IMR-90 (cell line): ENCODE measurements at regions not wholly inside any gene's neighbourhood (a gene's known extent, or its start where the extent isn't known, plus 50 kb on each side); places are given as distances from the start of the nearest gene placed in this dataset.
A peak's percentile ranks its signal among the peaks of the same experiment; 100 is the strongest.

Experiments used
- ATAC-seq: fragments of 200-7000 bp; cut with Tn5 transposase; 2 replicates; pipeline ENCODE4 v1.9.1; 2020; ENCODE audit warnings: low read depth, mild to moderate bottlenecking, moderate library complexity
- BruUV-seq: library from RNA; stranded (reverse); fragments of 400-500 nt; replicated peaks from 2 replicates; lab custom pipeline; 2021; lab: Mats Ljungman, UMichigan
- CTCF ChIA-PET: fragments of 300-600 bp; formaldehyde crosslinking; extraction: SDS; loops from one replicate; lab custom pipeline; 2021; ENCODE audit warnings: antibody characterized with exemption; lab: Yijun Ruan, JAX
- POLR2A ChIA-PET: fragments of 300-600 bp; sonication (Branson Sonifier 250); formaldehyde crosslinking; loops from one replicate; lab custom pipeline; 2022; ENCODE audit warnings: antibody characterized with exemption; ENCODE audit not compliant: unreplicated experiment; lab: Charles Lee
- DNase-seq: peaks from one replicate; pipeline ENCODE4 v3.0.0; 2013
- H2AFZ ChIP-seq: replicated peaks from 2 replicates; pipeline ENCODE3; 2013; ENCODE audit warnings: low read length, mild to moderate bottlenecking; ENCODE audit not compliant: poor library complexity
- H2AK5ac ChIP-seq: 2 replicates; pipeline ENCODE4 v1.6.1; 2013; ENCODE audit warnings: low read depth, low read length, inconsistent platforms
- H2AK9ac ChIP-seq: replicated peaks from 2 replicates; pipeline ENCODE3; 2013; ENCODE audit warnings: mild to moderate bottlenecking, low read depth, low read length, moderate library complexity; ENCODE audit not compliant: poor library complexity
- H2BK120ac ChIP-seq: 2 replicates; pipeline ENCODE4 v1.6.1; 2013; ENCODE audit warnings: low read depth, low read length, inconsistent platforms
- H2BK15ac ChIP-seq: 3 replicates; pipeline ENCODE4 v1.6.1; 2013; ENCODE audit warnings: low read depth, low read length, inconsistent platforms
- H2BK20ac ChIP-seq: 2 replicates; pipeline ENCODE4 v1.6.1; 2013; ENCODE audit warnings: low read depth, mild to moderate bottlenecking, inconsistent platforms, low read length, moderate library complexity
- H2BK5ac ChIP-seq: 2 replicates; pipeline ENCODE4 v1.6.1; 2013; ENCODE audit warnings: mild to moderate bottlenecking, low read depth, low read length, inconsistent platforms; ENCODE audit not compliant: poor library complexity, severe bottlenecking
- H3K14ac ChIP-seq: replicated peaks from 2 replicates; pipeline ENCODE4 v1.6.1; 2013; ENCODE audit warnings: low read depth, low read length, inconsistent platforms
- H3K18ac ChIP-seq: 2 replicates; pipeline ENCODE4 v1.6.1; 2013; ENCODE audit warnings: low read depth, low read length, control low read depth
- H3K23ac ChIP-seq: 2 replicates; pipeline ENCODE4 v1.6.1; 2013; ENCODE audit warnings: low read depth, low read length, inconsistent platforms
- H3K27ac ChIP-seq: 2 replicates; pipeline ENCODE4 v1.5.1; 2013; ENCODE audit warnings: mild to moderate bottlenecking, control low read depth, low read length; ENCODE audit not compliant: insufficient read depth
- H3K27me3 ChIP-seq: 2 replicates; pipeline ENCODE4 v1.6.1; 2013; ENCODE audit warnings: low read length; ENCODE audit not compliant: control insufficient read depth, insufficient read depth
- H3K36me3 ChIP-seq: 2 replicates; pipeline ENCODE4 v1.6.1; 2013; ENCODE audit warnings: low read length, mixed read lengths; ENCODE audit not compliant: control insufficient read depth, insufficient read depth
- H3K4ac ChIP-seq: 2 replicates; pipeline ENCODE4 v1.6.1; 2013; ENCODE audit warnings: low read depth, low read length, inconsistent platforms
- H3K4me1 ChIP-seq: 2 replicates; pipeline ENCODE4 v1.6.1; 2013; ENCODE audit warnings: low read length, mixed read lengths; ENCODE audit not compliant: control insufficient read depth, insufficient read depth
- H3K4me2 ChIP-seq: 2 replicates; pipeline ENCODE4 v1.6.1; 2013; ENCODE audit warnings: low read depth, mild to moderate bottlenecking, control low read depth, low read length, moderate library complexity
- H3K4me3 ChIP-seq: 2 replicates; pipeline ENCODE4 v1.5.1; 2013; ENCODE audit warnings: low read depth, mild to moderate bottlenecking, control low read depth, low read length, moderate library complexity; ENCODE audit not compliant: insufficient read depth
- H3K56ac ChIP-seq: 2 replicates; pipeline ENCODE4 v1.6.1; 2013; ENCODE audit warnings: low read length, inconsistent platforms; ENCODE audit not compliant: insufficient read depth; ENCODE audit errors: extremely low read depth
- H3K79me1 ChIP-seq, 2 experiments: 2 replicates each; pipeline ENCODE4 v1.6.1; 2013; ENCODE audit warnings: low read length in 2 of 2, inconsistent platforms in 1 of 2, low read depth in 1 of 2
- H3K9ac ChIP-seq: 2 replicates; pipeline ENCODE4 v1.6.1; 2013; ENCODE audit warnings: low read depth, low read length, control low read depth
- H3K9me1 ChIP-seq: 2 replicates; pipeline ENCODE4 v1.6.1; 2013; ENCODE audit warnings: low read length, inconsistent platforms; ENCODE audit not compliant: insufficient read depth
- H3K9me3 ChIP-seq: 2 replicates; pipeline ENCODE4 v1.6.1; 2013; ENCODE audit warnings: low read length; ENCODE audit not compliant: control insufficient read depth, insufficient read depth
- H4K20me1 ChIP-seq: 2 replicates; pipeline ENCODE4 v1.6.1; 2013; ENCODE audit warnings: low read length, inconsistent platforms; ENCODE audit not compliant: insufficient read depth
- H4K5ac ChIP-seq: 2 replicates; pipeline ENCODE4 v1.6.1; 2013; ENCODE audit warnings: mild to moderate bottlenecking, low read depth, low read length, control low read depth
- H4K8ac ChIP-seq, 2 experiments: 2 replicates each; pipeline ENCODE4 v1.6.1; 2013; ENCODE audit warnings: low read depth in 2 of 2, low read length in 2 of 2, control low read depth in 1 of 2, inconsistent platforms in 1 of 2
- H4K91ac ChIP-seq: 2 replicates; pipeline ENCODE4 v1.6.1; 2013; ENCODE audit warnings: low read depth, low read length, inconsistent platforms; ENCODE audit not compliant: insufficient read depth
- BHLHE40 ChIP-seq: fragments of 150-350 bp; IDR thresholded peaks from 2 replicates; pipeline ENCODE4 v1.6.1; 2016; ENCODE audit warnings: mild to moderate bottlenecking, low read depth, low read length
- CEBPB ChIP-seq: IDR thresholded peaks from 2 replicates; pipeline ENCODE4 v1.6.1; 2012; ENCODE audit warnings: low read depth, low read length, improper control_type of control experiment
- CHD1 ChIP-seq: IDR thresholded peaks from 2 replicates; pipeline ENCODE4 v1.6.1; 2012; ENCODE audit warnings: low read depth, low read length, improper control_type of control experiment
- CTCF ChIP-seq: conservative IDR thresholded peaks from 2 replicates; pipeline ENCODE4 v1.5.1; 2012; ENCODE audit warnings: mild to moderate bottlenecking, low read depth, low read length, improper control_type of control experiment
- ELK1 ChIP-seq: fragments of 150-350 bp; IDR thresholded peaks from 2 replicates; pipeline ENCODE4 v1.6.1; 2016; ENCODE audit warnings: low read depth, mild to moderate bottlenecking, low read length, moderate library complexity, borderline replicate concordance
- FOS ChIP-seq: fragments of 150-350 bp; IDR thresholded peaks from 2 replicates; pipeline ENCODE4 v1.6.1; 2016; ENCODE audit warnings: low read depth, low read length
- MAFK ChIP-seq: IDR thresholded peaks from 2 replicates; pipeline ENCODE4 v1.6.1; 2012; ENCODE audit warnings: low read depth, low read length, improper control_type of control experiment
- MXI1 ChIP-seq: IDR thresholded peaks from 2 replicates; pipeline ENCODE4 v1.6.1; 2012; ENCODE audit warnings: low read depth, mild to moderate bottlenecking, low read length, moderate library complexity, borderline replicate concordance
- NFE2L2 ChIP-seq: fragments of 150-350 bp; IDR thresholded peaks from 2 replicates; pipeline ENCODE4 v1.6.1; 2016; ENCODE audit warnings: low read depth, mild to moderate bottlenecking, low read length
- POLR2A ChIP-seq: IDR thresholded peaks from 2 replicates; pipeline ENCODE4 v1.6.1; 2012; ENCODE audit warnings: mild to moderate bottlenecking, low read depth, low read length
- RAD21 ChIP-seq: IDR thresholded peaks from 2 replicates; pipeline ENCODE4 v1.6.1; 2012; ENCODE audit warnings: low read length, improper control_type of control experiment
- RCOR1 ChIP-seq: IDR thresholded peaks from 2 replicates; pipeline ENCODE4 v1.6.1; 2012; ENCODE audit warnings: mild to moderate bottlenecking, low read length, improper control_type of control experiment; ENCODE audit not compliant: insufficient replicate concordance
- RFX5 ChIP-seq: IDR thresholded peaks from 2 replicates; pipeline ENCODE4 v1.8.0; 2012; ENCODE audit warnings: low read depth, mild to moderate bottlenecking, low read length, moderate library complexity
- SMC3 ChIP-seq: fragments of 150-350 bp; IDR thresholded peaks from 2 replicates; pipeline ENCODE4 v1.6.1; 2016; ENCODE audit warnings: low read depth, mild to moderate bottlenecking, antibody characterized with exemption, low read length, moderate library complexity
- USF2 ChIP-seq: fragments of 150-350 bp; IDR thresholded peaks from 2 replicates; pipeline ENCODE4 v1.6.1; 2017; ENCODE audit warnings: mild to moderate bottlenecking, antibody characterized with exemption, low read length, low read depth
- dilution Hi-C: fragments of 300-500 bp; cut with HindIII; formaldehyde crosslinking; loops from one replicate; pipeline ENCODE4 v1.14.3; 2018; ENCODE audit warnings: low sequenced_read_pairs; ENCODE audit not compliant: unreplicated experiment
- in situ Hi-C: fragments of 300-500 bp; cut with MboI; formaldehyde crosslinking; loops from 3 replicates; pipeline ENCODE4 v1.14.3; 2019; ENCODE audit warnings: low sequenced_read_pairs, inconsistent platforms, mixed read lengths
- intact Hi-C: fragments of 100-400 bp; cut with micrococcal nuclease; formaldehyde crosslinking; loops from 2 replicates; pipeline ENCODE4 v1.10.0; 2022

GRCh38 chr18:39524370-39524769 is 1958.8 kb upstream of the CELF4 start:
- H3K4me2 ChIP-seq = no peak overlapping the region
- in situ Hi-C loops (no loop called here), intact Hi-C loops (no loop called here), dilution Hi-C loops (no loop called here)
- H3K9me3 ChIP-seq = no peaks in the 10 kb centered on the region
- no peak overlapping the region for H2BK15ac ChIP-seq
- CTCF ChIA-PET = interaction anchor here (0.8 kb wide), 1 partner anchor 9 kb away, joined by 3 read pairs; no protein-coding TSS in a partner anchor
- no peak overlapping the region for H4K5ac ChIP-seq
- H3K9me1 ChIP-seq = peaks cover 6% of the 10 kb centered on the region; the same call in 1 of the 2 replicates
- H3K56ac ChIP-seq = no peak overlapping the region
- H4K8ac ChIP-seq = no peak overlapping the region
- no peak overlapping the region for H2BK5ac ChIP-seq
- no peaks in the 10 kb centered on the region for H3K36me3 ChIP-seq
- peaks cover 9% of the 10 kb centered on the region for H3K4me1 ChIP-seq
- no peaks in the 10 kb centered on the region for H3K27me3 ChIP-seq
- no peak overlapping the region for H3K4me3 ChIP-seq
- H4K20me1 ChIP-seq = no peaks in the 10 kb centered on the region
- 0 out of 2 replicates have a peak overlapping the region, but pooled peaks have one; percentile 1 for H2AK5ac ChIP-seq
- no peak overlapping the region for H3K4ac ChIP-seq
- H2AFZ ChIP-seq = no peak overlapping the region
- ATAC-seq (no peak), DNase-seq (no peak)
- no peak overlapping the region for H3K9ac ChIP-seq
- H2BK20ac ChIP-seq = no peak overlapping the region
- H2AK9ac ChIP-seq = no peak overlapping the region
- no peak overlapping the region for H4K91ac ChIP-seq
- H3K18ac ChIP-seq = no peak overlapping the region
- no peak overlapping the region for H3K14ac ChIP-seq
- BruUV-seq = no TSS peak
- no peak overlapping the region for H3K23ac ChIP-seq
- no peaks in the 10 kb centered on the region for H3K79me1 ChIP-seq
- POLR2A ChIA-PET = no interaction called here
- no peak for TF ChIP-seq SMC3
- no peak for TF ChIP-seq POLR2A
- TF ChIP-seq MXI1 = no peak
- TF ChIP-seq RFX5 = no peak
- TF ChIP-seq ELK1 = no peak
- no peak for TF ChIP-seq NFE2L2
- no peak for TF ChIP-seq FOS
- no peak for TF ChIP-seq CEBPB
- no peak for TF ChIP-seq RCOR1
- TF ChIP-seq CTCF = no peak
- no peak for TF ChIP-seq CHD1
- no peak for TF ChIP-seq MAFK
- TF ChIP-seq USF2 = no peak
- TF ChIP-seq BHLHE40 = no peak
- no peak for TF ChIP-seq RAD21
- no peak overlapping the region for H3K27ac ChIP-seq
- no peak overlapping the region for H2BK120ac ChIP-seq
